ENCODE measurements at regions not wholly inside any gene's neighbourhood (a gene's known extent, or its start where the extent isn't known, plus 50 kb on each side); places are given as distances from the start of the nearest gene placed in this dataset.

DNA sequence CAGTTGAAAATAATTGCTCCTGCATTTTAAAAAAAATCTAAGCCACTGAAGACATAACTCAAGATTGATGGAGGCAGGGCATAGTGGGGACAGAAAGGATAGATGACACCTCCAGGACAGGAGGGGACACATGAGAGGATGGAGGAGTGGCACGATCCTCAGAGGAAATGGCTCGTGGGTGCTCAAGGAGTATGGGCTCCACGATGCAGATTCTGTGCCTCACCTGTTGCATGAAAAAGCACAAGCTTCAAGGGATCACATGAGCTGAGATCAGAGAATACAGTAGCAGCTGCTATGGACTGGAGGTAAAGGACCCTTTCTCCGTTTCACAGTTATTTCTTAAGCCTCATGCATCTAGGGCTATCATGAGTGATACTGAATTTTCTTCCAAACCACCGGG lies 69.7 kb upstream of the KL start:
- intact Hi-C loops (cut with DNase I) = no loop called here
- DNase-seq = no peak
- 82 to 89% methylated on average over 5 of the region's 5 CpGs for WGBS, 2 donors
- Histone ChIP-seq H3K9me3 (no peaks in the 10 kb centered on the region), H3K4me1 (no peaks in the 10 kb centered on the region), H3K4me3 (no peak overlapping the region), H3K27ac (no peak overlapping the region), H3K36me3 (no peaks in the 10 kb centered on the region), H3K27me3 (no peaks in the 10 kb centered on the region)
- TF ChIP-seq POLR2A (IDR thresholded peaks at IDR 0.05) (no peak), EP300 (IDR thresholded peaks at IDR 0.05) (no peak), POLR2AphosphoS5 (IDR thresholded peaks at IDR 0.05) (no peak), CTCF (IDR thresholded peaks at IDR 0.05) (no peak)

DNA sequence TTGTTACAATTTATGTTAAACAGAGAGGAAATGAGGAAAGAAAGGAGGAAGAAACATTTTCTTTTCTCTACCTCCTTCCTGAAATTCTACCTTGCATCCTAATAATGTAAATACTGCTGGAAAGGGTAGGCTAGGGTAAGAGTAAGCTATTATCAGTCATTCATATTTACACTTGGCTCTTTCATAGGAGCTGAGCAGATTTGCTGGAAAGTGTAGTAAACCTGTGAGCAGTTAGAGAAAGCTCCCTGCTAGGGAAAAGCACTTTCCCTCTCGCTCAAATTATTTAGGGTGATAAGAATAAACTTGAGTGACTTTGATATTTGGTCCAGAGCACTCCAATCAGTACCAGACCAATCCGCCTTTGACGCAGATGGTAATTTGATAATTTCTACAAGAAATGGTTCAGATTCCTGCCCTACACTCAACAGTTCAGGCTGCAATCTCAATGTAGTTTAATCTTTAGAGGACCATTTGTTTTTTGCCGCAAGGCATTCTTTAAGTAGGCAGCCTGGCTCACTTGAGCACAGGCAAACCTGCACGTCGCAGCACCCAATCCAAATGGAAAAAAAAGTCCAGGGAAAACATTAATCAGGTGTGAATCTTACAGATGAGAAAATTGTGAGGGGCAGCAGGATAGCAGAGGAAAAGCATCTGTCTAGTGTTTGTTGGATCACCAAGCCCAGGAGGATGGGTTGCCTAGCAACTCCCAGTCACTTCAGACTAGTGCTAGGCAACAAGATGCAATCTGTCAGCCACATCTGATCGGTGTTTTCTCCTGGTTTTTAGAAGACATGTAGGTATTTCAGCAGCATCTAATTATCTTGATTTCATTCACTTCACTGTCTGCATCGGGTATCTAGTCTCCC lies 68.6 kb upstream of the KL start:
- Histone ChIP-seq H3K27me3 (no peaks in the 10 kb centered on the region), H3K4me1 (no peaks in the 10 kb centered on the region), H3K4me3 (no peak overlapping the region), H3K36me3 (no peaks in the 10 kb centered on the region), H3K9me3 (no peaks in the 10 kb centered on the region), H3K27ac (no peak overlapping the region)
- TF ChIP-seq POLR2AphosphoS5 (IDR thresholded peaks at IDR 0.05) = no peak
- no peak for TF ChIP-seq CTCF (IDR thresholded peaks at IDR 0.05)
- no peak for TF ChIP-seq EP300 (IDR thresholded peaks at IDR 0.05)
- no peak for TF ChIP-seq POLR2A (IDR thresholded peaks at IDR 0.05)
- intact Hi-C loops (cut with DNase I) = no loop called here
- WGBS, 2 donors = 87 to 88% methylated on average over 8 of the region's 8 CpGs
- no peak for DNase-seq

GRCh38 chr13:32949820-32950219 lies 66.4 kb upstream of the KL start:
- no peak for DNase-seq

DNA sequence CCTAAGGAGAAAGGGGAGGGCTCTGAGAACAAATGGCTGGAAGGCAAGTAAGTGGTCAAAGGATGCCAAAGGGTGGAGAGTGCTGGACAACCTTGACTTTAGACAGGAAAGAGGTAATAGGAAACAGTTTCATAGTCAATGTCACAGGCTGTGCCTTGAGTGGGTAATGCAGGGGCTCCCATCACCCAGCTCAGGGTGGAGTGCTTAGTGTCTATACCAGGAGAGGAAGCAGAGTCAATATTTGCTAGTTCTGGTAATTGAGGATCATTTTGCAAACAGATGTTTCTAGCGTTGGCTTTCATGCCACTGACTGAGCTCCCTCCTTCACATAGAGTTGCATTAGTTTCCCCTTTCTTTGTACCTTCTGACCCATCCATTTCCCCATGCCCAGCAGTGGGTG lies 64.6 kb upstream of the KL start:
- Histone ChIP-seq H3K27me3 (no peaks in the 10 kb centered on the region), H3K4me3 (no peak overlapping the region), H3K9me3 (no peaks in the 10 kb centered on the region), H3K27ac (no peak overlapping the region), H3K4me1 (no peaks in the 10 kb centered on the region), H3K36me3 (no peaks in the 10 kb centered on the region)
- WGBS, 2 donors = 39 to 73% methylated on average over 1 of the region's 1 CpG
- no peak for DNase-seq
- TF ChIP-seq POLR2AphosphoS5 (IDR thresholded peaks at IDR 0.05) (no peak), CTCF (IDR thresholded peaks at IDR 0.05) (no peak), POLR2A (IDR thresholded peaks at IDR 0.05) (no peak), EP300 (IDR thresholded peaks at IDR 0.05) (no peak)
- intact Hi-C loops (cut with DNase I) = no loop called here

More at GRCh38 chr13:32949820-32950219, 66.4 kb upstream of the KL start:
- H3K27me3 ChIP-seq = no peaks in the 10 kb centered on the region
- intact Hi-C loops (cut with DNase I) = no loop called here
- 65 to 75% methylated on average over 2 of the region's 2 CpGs for WGBS, 2 donors
- TF ChIP-seq EP300 (IDR thresholded peaks at IDR 0.05) = no peak
- no peak for TF ChIP-seq CTCF (IDR thresholded peaks at IDR 0.05)
- no peaks in the 10 kb centered on the region for H3K9me3 ChIP-seq
- no peaks in the 10 kb centered on the region for H3K4me1 ChIP-seq
- no peak overlapping the region for H3K27ac ChIP-seq
- H3K4me3 ChIP-seq = no peak overlapping the region
- no peaks in the 10 kb centered on the region for H3K36me3 ChIP-seq

Measured in sigmoid colon (tissue), 6 donors.